ENCODE measurements at regions not wholly inside any gene's neighbourhood (a gene's known extent, or its start where the extent isn't known, plus 50 kb on each side); places are given as distances from the start of the nearest gene placed in this dataset.

GRCh38 chr1:63200676-63201075 lies 121.7 kb upstream of the FOXD3 start:
- H3K4me1 ChIP-seq = no peaks in the 10 kb centered on the region
- TF ChIP-seq POLR2A (IDR thresholded peaks at IDR 0.05) (no peak), POLR2AphosphoS5 (IDR thresholded peaks at IDR 0.05) (no peak), CTCF (IDR thresholded peaks at IDR 0.05) (no peak)
- no peaks in the 10 kb centered on the region for H3K9me3 ChIP-seq
- no peaks in the 10 kb centered on the region for H3K27me3 ChIP-seq
- no peaks in the 10 kb centered on the region for H3K36me3 ChIP-seq
- H3K27ac ChIP-seq = no peak overlapping the region
- H3K4me3 ChIP-seq = no peak overlapping the region
- no peak for DNase-seq (ENCODE audit: low spot score in 2 of 2)
- intact Hi-C loops (cut with DNase I; ENCODE audit: low total_unique reads) = no loop called here

GRCh38 chr1:63203641-63204040 lies 118.7 kb upstream of the FOXD3 start:
- no peaks in the 10 kb centered on the region for H3K36me3 ChIP-seq
- H3K27ac ChIP-seq = no peak overlapping the region
- H3K27me3 ChIP-seq = no peaks in the 10 kb centered on the region
- no peaks in the 10 kb centered on the region for H3K9me3 ChIP-seq
- intact Hi-C loops (cut with DNase I; ENCODE audit: low total_unique reads) = no loop called here
- no peak overlapping the region for H3K4me3 ChIP-seq
- TF ChIP-seq POLR2AphosphoS5 (IDR thresholded peaks at IDR 0.05) (no peak), CTCF (IDR thresholded peaks at IDR 0.05) (no peak), POLR2A (IDR thresholded peaks at IDR 0.05) (no peak)
- no peak for DNase-seq (ENCODE audit: low spot score in 2 of 2)
- no peaks in the 10 kb centered on the region for H3K4me1 ChIP-seq

GRCh38 chr1:63205776-63206175 lies 116.6 kb upstream of the FOXD3 start:
- no peaks in the 10 kb centered on the region for H3K9me3 ChIP-seq
- TF ChIP-seq POLR2AphosphoS5 (IDR thresholded peaks at IDR 0.05) (no peak), POLR2A (IDR thresholded peaks at IDR 0.05) (no peak), CTCF (IDR thresholded peaks at IDR 0.05) (no peak)
- H3K36me3 ChIP-seq = no peaks in the 10 kb centered on the region
- intact Hi-C loops (cut with DNase I; ENCODE audit: low total_unique reads) = no loop called here
- no peaks in the 10 kb centered on the region for H3K4me1 ChIP-seq
- no peaks in the 10 kb centered on the region for H3K27me3 ChIP-seq
- DNase-seq (ENCODE audit: low spot score in 2 of 2) = no peak
- H3K4me3 ChIP-seq = no peak overlapping the region
- H3K27ac ChIP-seq = no peak overlapping the region

GRCh38 chr1:63214553-63214952 lies 107.8 kb upstream of the FOXD3 start:
- DNase-seq (ENCODE audit: low spot score in 2 of 2) = no peak
- H3K9me3 ChIP-seq = peaks cover 0 to 4% of the 10 kb centered on the region in 2 donors
- no peak overlapping the region for H3K27ac ChIP-seq
- H3K36me3 ChIP-seq = no peaks in the 10 kb centered on the region
- no peaks in the 10 kb centered on the region for H3K27me3 ChIP-seq
- no peak overlapping the region for H3K4me3 ChIP-seq
- intact Hi-C loops (cut with DNase I; ENCODE audit: low total_unique reads) = no loop called here
- TF ChIP-seq POLR2A (IDR thresholded peaks at IDR 0.05) (no peak), POLR2AphosphoS5 (IDR thresholded peaks at IDR 0.05) (no peak), CTCF (IDR thresholded peaks at IDR 0.05) (no peak)
- H3K4me1 ChIP-seq = no peaks in the 10 kb centered on the region

GRCh38 chr1:63223426-63223825 lies 98.9 kb upstream of the FOXD3 start:
- TF ChIP-seq CTCF (IDR thresholded peaks at IDR 0.05) = no peak
- no peak for TF ChIP-seq POLR2A (IDR thresholded peaks at IDR 0.05)
- no peak for TF ChIP-seq POLR2AphosphoS5 (IDR thresholded peaks at IDR 0.05)
- Histone ChIP-seq H3K36me3 (no peaks in the 10 kb centered on the region), H3K4me1 (no peaks in the 10 kb centered on the region), H3K4me3 (no peak overlapping the region), H3K27me3 (no peaks in the 10 kb centered on the region), H3K27ac (no peak overlapping the region), H3K9me3 (no peaks in the 10 kb centered on the region)
- intact Hi-C loops (cut with DNase I; ENCODE audit: low total_unique reads) = no loop called here
- no peak for DNase-seq (ENCODE audit: low spot score in 2 of 2)

All from breast epithelium (tissue), 4 donors.